Keratinocyte (primary cell): ENCODE measurements at regions not wholly inside any gene's neighbourhood (a gene's known extent, or its start where the extent isn't known, plus 50 kb on each side); places are given as distances from the start of the nearest gene placed in this dataset.

ENCODE experiments used
- EZH2 ChIP-seq: IDR thresholded peaks from one replicate; pipeline ENCODE4 v1.6.1; 2012; ENCODE audit warnings: inconsistent platforms, mild to moderate bottlenecking, low read length, moderate library complexity
- TF ChIP-seq, protein P1 (sequence below), 3 experiments: IDR thresholded peaks in 1 of 3; conservative IDR thresholded peaks in 1 of 3; optimal IDR thresholded peaks in 1 of 3; 2 replicates in 2 of 3; 3 replicates in 1 of 3; pipeline versions ENCODE3 to v1.5.1; 2011; ENCODE audit warnings: low read length in 3 of 3, mild to moderate bottlenecking in 3 of 3, moderate library complexity in 2 of 3, control low read depth in 1 of 3, inconsistent platforms in 1 of 3; ENCODE audit not compliant: insufficient read depth in 2 of 3; ENCODE audit errors: extremely low read depth in 1 of 3

DNA sequence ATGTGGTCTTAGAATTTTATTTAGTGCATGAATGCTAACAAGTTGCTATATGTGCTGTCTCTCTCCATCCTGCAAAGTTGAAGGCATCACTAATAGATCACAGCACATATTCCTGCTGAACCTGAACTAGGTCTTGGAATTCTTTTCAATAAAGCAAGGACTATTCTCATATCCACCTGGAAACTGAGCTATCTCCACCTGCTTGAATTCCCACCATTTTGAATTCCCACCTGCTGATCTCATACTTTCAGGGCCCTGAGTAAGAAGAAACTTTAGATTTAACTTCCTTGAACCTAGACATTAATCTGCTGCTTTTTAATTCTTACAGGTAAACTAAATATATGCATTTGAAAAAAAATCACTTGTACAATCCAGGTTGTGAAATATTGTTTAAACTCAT is 445.3 kb upstream of the CCL2 start:
- TF ChIP-seq, protein P1, sequence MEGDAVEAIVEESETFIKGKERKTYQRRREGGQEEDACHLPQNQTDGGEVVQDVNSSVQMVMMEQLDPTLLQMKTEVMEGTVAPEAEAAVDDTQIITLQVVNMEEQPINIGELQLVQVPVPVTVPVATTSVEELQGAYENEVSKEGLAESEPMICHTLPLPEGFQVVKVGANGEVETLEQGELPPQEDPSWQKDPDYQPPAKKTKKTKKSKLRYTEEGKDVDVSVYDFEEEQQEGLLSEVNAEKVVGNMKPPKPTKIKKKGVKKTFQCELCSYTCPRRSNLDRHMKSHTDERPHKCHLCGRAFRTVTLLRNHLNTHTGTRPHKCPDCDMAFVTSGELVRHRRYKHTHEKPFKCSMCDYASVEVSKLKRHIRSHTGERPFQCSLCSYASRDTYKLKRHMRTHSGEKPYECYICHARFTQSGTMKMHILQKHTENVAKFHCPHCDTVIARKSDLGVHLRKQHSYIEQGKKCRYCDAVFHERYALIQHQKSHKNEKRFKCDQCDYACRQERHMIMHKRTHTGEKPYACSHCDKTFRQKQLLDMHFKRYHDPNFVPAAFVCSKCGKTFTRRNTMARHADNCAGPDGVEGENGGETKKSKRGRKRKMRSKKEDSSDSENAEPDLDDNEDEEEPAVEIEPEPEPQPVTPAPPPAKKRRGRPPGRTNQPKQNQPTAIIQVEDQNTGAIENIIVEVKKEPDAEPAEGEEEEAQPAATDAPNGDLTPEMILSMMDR (optimal IDR thresholded peaks at IDR 0.05 in 1 of 3, IDR thresholded peaks at IDR 0.05 in 1 of 3, conservative IDR thresholded peaks at IDR 0.05 in 1 of 3; ENCODE audit: extremely low read depth in 1 of 3, insufficient read depth in 2 of 3, low read length in 3 of 3): no peak
- TF ChIP-seq EZH2: no peak
